Suprapubic skin (tissue), 3 donors: ENCODE measurements at regions not wholly inside any gene's neighbourhood (a gene's known extent, or its start where the extent isn't known, plus 50 kb on each side); places are given as distances from the start of the nearest gene placed in this dataset.

Source experiments
- CTCF ChIP-seq, 2 donors: fragments of 200-600 bp in 1 of 2; fragments of 450-650 bp in 1 of 2; sonication (generic) in 1 of 2; IDR thresholded peaks; one replicate each; pipeline ENCODE4 v1.5.1; 2016 to 2019; ENCODE audit warnings: antibody characterized with exemption in 2 of 2, mild to moderate bottlenecking in 1 of 2, moderate library complexity in 1 of 2
- POLR2A ChIP-seq, 2 donors: fragments of 450-650 bp; IDR thresholded peaks; one replicate each; pipeline ENCODE4 v1.6.1; 2017; ENCODE audit warnings: antibody characterized with exemption in 2 of 2, mild to moderate bottlenecking in 2 of 2, moderate library complexity in 2 of 2

GRCh38 chr4:145352438-145353145 lies 129.1 kb upstream of the SMAD1 start:
- TF ChIP-seq CTCF (IDR thresholded peaks at IDR 0.05) = no peak
- no peak for TF ChIP-seq POLR2A (IDR thresholded peaks at IDR 0.05)
